NOMO-1 treated with dmso at 0.1 percent for 144 hours (cell line): ENCODE measurements at regions not wholly inside any gene's neighbourhood (a gene's known extent, or its start where the extent isn't known, plus 50 kb on each side); places are given as distances from the start of the nearest gene placed in this dataset.
"Not testable (repeated sequence)": the region's sequence is repeated elsewhere in the genome, so short reads cannot be mapped to it uniquely, and the experiment has no call there.

Experiments
- DNase-seq: peaks from one replicate; lab custom pipeline; 2025; ENCODE audit not compliant: unreplicated experiment; lab: John Stamatoyannopoulos, UW

- DNase-seq = no peak
These were observed 289.2 kb downstream of the TCERG1L start for GRCh38 chr10:131022369-131022768.

GRCh38 chr10:131022981-131023380, 288.5 kb downstream of the TCERG1L start:
- no peak for DNase-seq

- no peak for DNase-seq
These were observed 287.0 kb downstream of the TCERG1L start for GRCh38 chr10:131024259-131025131.

- DNase-seq = no peak
These were observed 286.2 kb downstream of the TCERG1L start for GRCh38 chr10:131025333-131025732.

GRCh38 chr10:131027256-131027655, 284.3 kb downstream of the TCERG1L start:
- DNase-seq = no peak

GRCh38 chr10:131031346-131031745, 280.2 kb downstream of the TCERG1L start:
- no peak for DNase-seq

- no peak for DNase-seq
These were observed 279.0 kb downstream of the TCERG1L start for GRCh38 chr10:131032329-131033165.

GRCh38 chr10:131033166-131034085, 278.1 kb downstream of the TCERG1L start:
- no peak for DNase-seq

GRCh38 chr10:131034451-131034850, 277.1 kb downstream of the TCERG1L start:
- no peak for DNase-seq

GRCh38 chr10:131035779-131036178, 275.7 kb downstream of the TCERG1L start:
- no peak for DNase-seq

GRCh38 chr10:131038056-131038455, 273.5 kb downstream of the TCERG1L start:
- DNase-seq = no peak

- DNase-seq = no peak
These were observed 270.5 kb downstream of the TCERG1L start for GRCh38 chr10:131041031-131041430.

- no peak for DNase-seq
These were observed 270.1 kb downstream of the TCERG1L start for GRCh38 chr10:131041441-131041840.

GRCh38 chr10:131042015-131042414, 269.5 kb downstream of the TCERG1L start:
- not testable (repeated sequence) for DNase-seq
